SK-N-SH (cell line): ENCODE measurements at regions not wholly inside any gene's neighbourhood (a gene's known extent, or its start where the extent isn't known, plus 50 kb on each side); places are given as distances from the start of the nearest gene placed in this dataset.

Experiments
- ELF1 ChIP-seq: IDR thresholded peaks from 2 replicates; pipeline ENCODE4 v1.4.0; 2012
- EP300 ChIP-seq, 2 experiments: IDR thresholded peaks; 2 replicates each; pipeline versions ENCODE4 v1.4.0 to v1.6.1; 2012; ENCODE audit warnings: borderline replicate concordance in 1 of 2, low read depth in 1 of 2, low read length in 1 of 2
- JUND ChIP-seq: IDR thresholded peaks from 2 replicates; pipeline ENCODE4 v1.4.0; 2012
- MXI1 ChIP-seq: IDR thresholded peaks from 2 replicates; pipeline ENCODE4 v1.6.1; 2012; ENCODE audit warnings: mild to moderate bottlenecking, low read depth, low read length, improper control_type of control experiment
- NFIC ChIP-seq: IDR thresholded peaks from 2 replicates; pipeline ENCODE4 v1.4.0; 2012; ENCODE audit warnings: borderline replicate concordance
- SMC3 ChIP-seq: IDR thresholded peaks from 2 replicates; pipeline ENCODE4 v1.6.1; 2012; ENCODE audit warnings: low read depth, low read length, improper control_type of control experiment
- TAF1 ChIP-seq: IDR thresholded peaks from 2 replicates; pipeline ENCODE4 v1.6.1; 2012; ENCODE audit warnings: low read depth, mild to moderate bottlenecking, low read length, moderate library complexity, borderline replicate concordance
- TEAD4 ChIP-seq: IDR thresholded peaks from 2 replicates; pipeline ENCODE4 v1.4.0; 2012; ENCODE audit warnings: mild to moderate bottlenecking, borderline replicate concordance; ENCODE audit not compliant: insufficient read depth
- TF ChIP-seq, protein P1 (sequence below): fragments of 200-600 bp; sonication (generic); IDR thresholded peaks from 2 replicates; pipeline ENCODE4 v1.6.1; 2017; ENCODE audit warnings: antibody characterized with exemption, mild to moderate bottlenecking, moderate library complexity
- TF ChIP-seq, protein P2 (sequence below): fragments of 150-350 bp; IDR thresholded peaks from 2 replicates; pipeline ENCODE4 v1.6.1; 2017; ENCODE audit warnings: antibody characterized with exemption, low read length, low read depth, borderline replicate concordance

DNA sequence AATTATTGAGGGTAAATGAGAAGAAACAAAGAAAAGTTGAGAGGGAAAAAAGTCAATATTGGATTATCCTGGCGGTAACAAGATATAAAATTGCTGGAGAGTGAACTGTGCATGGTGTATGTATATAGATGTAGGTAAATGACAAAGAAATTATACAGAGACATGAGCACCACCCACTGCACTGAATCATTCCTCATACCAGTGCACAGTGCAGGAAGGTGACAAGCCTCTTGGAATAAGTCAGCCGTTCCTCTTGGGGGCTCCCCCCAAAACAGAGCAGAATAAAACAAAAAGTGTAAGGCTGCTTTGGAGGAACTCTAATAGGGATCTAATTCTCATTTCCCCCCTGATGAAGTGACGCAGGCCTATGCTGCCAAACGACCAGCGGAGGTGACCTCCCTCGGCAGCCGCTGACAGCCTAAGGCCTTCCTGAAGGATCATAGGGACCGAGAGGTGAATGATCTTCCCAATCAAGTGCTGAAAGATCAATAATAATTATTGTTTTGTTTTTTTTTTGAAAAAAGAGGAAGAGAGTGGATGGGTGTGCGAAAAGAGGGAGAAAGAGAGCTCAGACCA lies 245.0 kb downstream of the PSAT1 start:
- TF ChIP-seq NFIC, result no peak
- TF ChIP-seq, protein P1, sequence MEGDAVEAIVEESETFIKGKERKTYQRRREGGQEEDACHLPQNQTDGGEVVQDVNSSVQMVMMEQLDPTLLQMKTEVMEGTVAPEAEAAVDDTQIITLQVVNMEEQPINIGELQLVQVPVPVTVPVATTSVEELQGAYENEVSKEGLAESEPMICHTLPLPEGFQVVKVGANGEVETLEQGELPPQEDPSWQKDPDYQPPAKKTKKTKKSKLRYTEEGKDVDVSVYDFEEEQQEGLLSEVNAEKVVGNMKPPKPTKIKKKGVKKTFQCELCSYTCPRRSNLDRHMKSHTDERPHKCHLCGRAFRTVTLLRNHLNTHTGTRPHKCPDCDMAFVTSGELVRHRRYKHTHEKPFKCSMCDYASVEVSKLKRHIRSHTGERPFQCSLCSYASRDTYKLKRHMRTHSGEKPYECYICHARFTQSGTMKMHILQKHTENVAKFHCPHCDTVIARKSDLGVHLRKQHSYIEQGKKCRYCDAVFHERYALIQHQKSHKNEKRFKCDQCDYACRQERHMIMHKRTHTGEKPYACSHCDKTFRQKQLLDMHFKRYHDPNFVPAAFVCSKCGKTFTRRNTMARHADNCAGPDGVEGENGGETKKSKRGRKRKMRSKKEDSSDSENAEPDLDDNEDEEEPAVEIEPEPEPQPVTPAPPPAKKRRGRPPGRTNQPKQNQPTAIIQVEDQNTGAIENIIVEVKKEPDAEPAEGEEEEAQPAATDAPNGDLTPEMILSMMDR, result no peak
- no peak for TF ChIP-seq TEAD4
- no peak for TF ChIP-seq MXI1
- no peak for TF ChIP-seq SMC3
- TF ChIP-seq, protein P2, sequence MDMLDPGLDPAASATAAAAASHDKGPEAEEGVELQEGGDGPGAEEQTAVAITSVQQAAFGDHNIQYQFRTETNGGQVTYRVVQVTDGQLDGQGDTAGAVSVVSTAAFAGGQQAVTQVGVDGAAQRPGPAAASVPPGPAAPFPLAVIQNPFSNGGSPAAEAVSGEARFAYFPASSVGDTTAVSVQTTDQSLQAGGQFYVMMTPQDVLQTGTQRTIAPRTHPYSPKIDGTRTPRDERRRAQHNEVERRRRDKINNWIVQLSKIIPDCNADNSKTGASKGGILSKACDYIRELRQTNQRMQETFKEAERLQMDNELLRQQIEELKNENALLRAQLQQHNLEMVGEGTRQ, result no peak
- TF ChIP-seq TAF1, result no peak
- TF ChIP-seq ELF1, result no peak
- TF ChIP-seq EP300 (IDR thresholded peaks at IDR 0.05; ENCODE audit: borderline replicate concordance in 1 of 2, low read depth in 1 of 2, low read length in 1 of 2), result no peak
- TF ChIP-seq JUND, result no peak
